ENCODE measurements at regions not wholly inside any gene's neighbourhood (a gene's known extent, or its start where the extent isn't known, plus 50 kb on each side); places are given as distances from the start of the nearest gene placed in this dataset.
A peak's percentile ranks its signal among the peaks of the same experiment; 100 is the strongest.

GRCh38 chr18:76771192-76771799 lies 51.1 kb upstream of the ZNF236 start:
- no peak overlapping the region for H3K4me3 Mint-ChIP-seq
- H3K9me3 Mint-ChIP-seq: peaks cover 2% of the 10 kb centered on the region
- ATAC-seq (no peak), DNase-seq (ENCODE audit: low spot score) (no peak)
- H3K36me3 Mint-ChIP-seq: peaks cover 18% of the 10 kb centered on the region
- H3K27ac Mint-ChIP-seq: no peak overlapping the region
- peaks cover 13 to 14% of the 10 kb centered on the region in 2 donors for H3K4me1 Mint-ChIP-seq (ENCODE audit: low read depth in 2 of 2)
- H3K27me3 Mint-ChIP-seq: peaks cover 8 to 12% of the 10 kb centered on the region in 2 donors

- Mint-ChIP-seq H3K4me1 (ENCODE audit: low read depth in 2 of 2) (peaks cover 27 to 36% of the 10 kb centered on the region in 2 donors), H3K4me3 (no peak overlapping the region), H3K27me3 (peaks cover 5 to 11% of the 10 kb centered on the region in 2 donors), H3K9me3 (peaks cover 2% of the 10 kb centered on the region), H3K36me3 (peaks cover 18% of the 10 kb centered on the region), H3K27ac (no peak overlapping the region)
- DNase-seq (ENCODE audit: low spot score): no peak
- ATAC-seq: no peak
Observed at GRCh38 chr18:76767954-76768353, 54.4 kb upstream of the ZNF236 start.

GRCh38 chr18:76766429-76766828 lies 55.9 kb upstream of the ZNF236 start:
- H3K4me1 Mint-ChIP-seq (ENCODE audit: low read depth in 2 of 2): peaks cover 40 to 50% of the 10 kb centered on the region in 2 donors
- DNase-seq (ENCODE audit: low spot score) (no peak), ATAC-seq (no peak)
- H3K36me3 Mint-ChIP-seq: peaks cover 18% of the 10 kb centered on the region
- H3K27ac Mint-ChIP-seq: no peak overlapping the region
- H3K4me3 Mint-ChIP-seq: no peak overlapping the region
- H3K9me3 Mint-ChIP-seq: peaks cover 2% of the 10 kb centered on the region
- peaks cover 0 to 4% of the 10 kb centered on the region in 2 donors for H3K27me3 Mint-ChIP-seq

- DNase-seq (ENCODE audit: low spot score): no peak
- peaks cover 2% of the 10 kb centered on the region for H3K9me3 Mint-ChIP-seq
- H3K4me3 Mint-ChIP-seq: no peak overlapping the region
- no peak for ATAC-seq
- no peak overlapping the region for H3K27ac Mint-ChIP-seq
- no peaks in the 10 kb centered on the region for H3K27me3 Mint-ChIP-seq
- H3K36me3 Mint-ChIP-seq: peaks cover 18% of the 10 kb centered on the region
- H3K4me1 Mint-ChIP-seq (ENCODE audit: low read depth in 2 of 2): peaks cover 46 to 55% of the 10 kb centered on the region in 2 donors
Observed at GRCh38 chr18:76765649-76766048, 56.7 kb upstream of the ZNF236 start.

- ATAC-seq (no peak), DNase-seq (ENCODE audit: low spot score) (no peak)
- peaks cover 2% of the 10 kb centered on the region for H3K9me3 Mint-ChIP-seq
- H3K4me1 Mint-ChIP-seq (ENCODE audit: low read depth in 2 of 2): peaks cover 46 to 55% of the 10 kb centered on the region in 2 donors
- H3K4me3 Mint-ChIP-seq: no peak overlapping the region
- peaks cover 18% of the 10 kb centered on the region for H3K36me3 Mint-ChIP-seq
- H3K27ac Mint-ChIP-seq: no peak overlapping the region
- no peaks in the 10 kb centered on the region for H3K27me3 Mint-ChIP-seq
Observed at GRCh38 chr18:76764291-76764901, 58.0 kb upstream of the ZNF236 start.

GRCh38 chr18:76759056-76759455 lies 63.3 kb upstream of the ZNF236 start:
- Mint-ChIP-seq H3K4me1 (ENCODE audit: low read depth in 2 of 2) (peaks cover 22 to 23% of the 10 kb centered on the region in 2 donors), H3K27ac (no peak overlapping the region), H3K4me3 (no peak overlapping the region), H3K27me3 (peaks cover 0 to 4% of the 10 kb centered on the region in 2 donors), H3K9me3 (no peaks in the 10 kb centered on the region), H3K36me3 (no peaks in the 10 kb centered on the region)
- peak in 1 of 2 donors; percentile 24 for ATAC-seq
- no peak for DNase-seq (ENCODE audit: low spot score)

- peak in 1 of 2 donors; percentile 31 for ATAC-seq
- Mint-ChIP-seq H3K36me3 (no peaks in the 10 kb centered on the region), H3K4me3 (no peak overlapping the region), H3K4me1 (ENCODE audit: low read depth in 2 of 2) (peaks cover 19% of the 10 kb centered on the region in 2 donors), H3K27ac (no peak overlapping the region), H3K27me3 (peaks cover 0 to 4% of the 10 kb centered on the region in 2 donors), H3K9me3 (no peaks in the 10 kb centered on the region)
- no peak for DNase-seq (ENCODE audit: low spot score)
Observed at GRCh38 chr18:76757925-76758324, 64.4 kb upstream of the ZNF236 start.

GRCh38 chr18:76757335-76757734 lies 65.0 kb upstream of the ZNF236 start:
- DNase-seq (ENCODE audit: low spot score) (no peak), ATAC-seq (no peak)
- peaks cover under 1% of the 10 kb centered on the region for H3K9me3 Mint-ChIP-seq
- no peaks in the 10 kb centered on the region for H3K36me3 Mint-ChIP-seq
- no peak overlapping the region for H3K4me3 Mint-ChIP-seq
- peaks cover 0 to 4% of the 10 kb centered on the region in 2 donors for H3K27me3 Mint-ChIP-seq
- H3K27ac Mint-ChIP-seq: no peak overlapping the region
- peaks cover 14 to 15% of the 10 kb centered on the region in 2 donors for H3K4me1 Mint-ChIP-seq (ENCODE audit: low read depth in 2 of 2)

- H3K4me1 Mint-ChIP-seq (ENCODE audit: low read depth in 2 of 2): peaks cover 7 to 11% of the 10 kb centered on the region in 2 donors
- H3K27ac Mint-ChIP-seq: no peak overlapping the region
- H3K4me3 Mint-ChIP-seq: no peak overlapping the region
- H3K27me3 Mint-ChIP-seq: peaks cover 0 to 6% of the 10 kb centered on the region in 2 donors
- ATAC-seq (no peak), DNase-seq (ENCODE audit: low spot score) (no peak)
- H3K36me3 Mint-ChIP-seq: no peaks in the 10 kb centered on the region
- peaks cover 3% of the 10 kb centered on the region for H3K9me3 Mint-ChIP-seq
Observed at GRCh38 chr18:76756531-76757253, 65.7 kb upstream of the ZNF236 start.

GRCh38 chr18:76754351-76754750 lies 68.0 kb upstream of the ZNF236 start:
- Mint-ChIP-seq H3K27me3 (peaks cover 0 to 6% of the 10 kb centered on the region in 2 donors), H3K27ac (no peak overlapping the region), H3K9me3 (peaks cover 5% of the 10 kb centered on the region), H3K36me3 (peaks cover 9% of the 10 kb centered on the region), H3K4me1 (ENCODE audit: low read depth in 2 of 2) (peaks cover 0 to 2% of the 10 kb centered on the region in 2 donors), H3K4me3 (no peak overlapping the region)
- DNase-seq (ENCODE audit: low spot score) (no peak), ATAC-seq (no peak)

- H3K36me3 Mint-ChIP-seq: peaks cover 19% of the 10 kb centered on the region
- H3K27me3 Mint-ChIP-seq: peaks cover 0 to 6% of the 10 kb centered on the region in 2 donors
- no peak overlapping the region for H3K4me3 Mint-ChIP-seq
- H3K4me1 Mint-ChIP-seq (ENCODE audit: low read depth in 2 of 2): peaks cover 0 to 2% of the 10 kb centered on the region in 2 donors
- H3K9me3 Mint-ChIP-seq: peaks cover 5% of the 10 kb centered on the region
- no peak for ATAC-seq
- no peak for DNase-seq (ENCODE audit: low spot score)
- no peak overlapping the region for H3K27ac Mint-ChIP-seq
Observed at GRCh38 chr18:76752400-76752799, 70.0 kb upstream of the ZNF236 start.

- peaks cover 5% of the 10 kb centered on the region for H3K9me3 Mint-ChIP-seq
- H3K4me1 Mint-ChIP-seq (ENCODE audit: low read depth in 2 of 2): peaks cover 0 to 2% of the 10 kb centered on the region in 2 donors
- DNase-seq (ENCODE audit: low spot score): no peak
- no peak overlapping the region for H3K4me3 Mint-ChIP-seq
- no peak for ATAC-seq
- H3K27ac Mint-ChIP-seq: no peak overlapping the region
- peaks cover 19% of the 10 kb centered on the region for H3K36me3 Mint-ChIP-seq
- H3K27me3 Mint-ChIP-seq: peaks cover 0 to 8% of the 10 kb centered on the region in 2 donors
Observed at GRCh38 chr18:76750917-76751890, 71.2 kb upstream of the ZNF236 start.

GRCh38 chr18:76750269-76750668 lies 72.1 kb upstream of the ZNF236 start:
- peaks cover 0 to 2% of the 10 kb centered on the region in 2 donors for H3K4me1 Mint-ChIP-seq (ENCODE audit: low read depth in 2 of 2)
- peaks cover 5% of the 10 kb centered on the region for H3K9me3 Mint-ChIP-seq
- no peak for DNase-seq (ENCODE audit: low spot score)
- no peak overlapping the region for H3K27ac Mint-ChIP-seq
- ATAC-seq: no peak
- no peak overlapping the region for H3K4me3 Mint-ChIP-seq
- H3K36me3 Mint-ChIP-seq: peaks cover 19% of the 10 kb centered on the region
- peaks cover 0 to 11% of the 10 kb centered on the region in 2 donors for H3K27me3 Mint-ChIP-seq
